ENCODE measurements at regions not wholly inside any gene's neighbourhood (a gene's known extent, or its start where the extent isn't known, plus 50 kb on each side); places are given as distances from the start of the nearest gene placed in this dataset.

DNA sequence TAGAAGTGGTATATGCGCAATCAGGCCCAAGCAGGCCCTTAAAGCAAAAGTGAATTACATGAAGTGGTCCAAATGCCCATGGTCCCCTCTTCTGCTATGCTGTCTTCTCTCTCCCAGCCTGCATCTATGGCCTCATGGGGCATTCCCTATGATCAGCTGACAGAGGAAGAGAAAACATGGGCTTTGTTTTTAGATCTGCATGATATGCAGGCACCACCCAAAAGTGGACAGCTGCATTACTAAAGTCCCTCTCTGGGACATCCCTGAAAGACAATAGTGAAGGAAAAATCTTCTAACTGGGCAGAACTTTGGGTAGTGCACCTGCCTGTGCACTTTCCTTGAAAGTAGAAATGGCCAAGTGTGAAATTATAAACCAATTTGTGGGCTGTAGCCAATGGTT is 145.2 kb upstream of the ARID2 start:
- TF ChIP-seq, protein P1, sequence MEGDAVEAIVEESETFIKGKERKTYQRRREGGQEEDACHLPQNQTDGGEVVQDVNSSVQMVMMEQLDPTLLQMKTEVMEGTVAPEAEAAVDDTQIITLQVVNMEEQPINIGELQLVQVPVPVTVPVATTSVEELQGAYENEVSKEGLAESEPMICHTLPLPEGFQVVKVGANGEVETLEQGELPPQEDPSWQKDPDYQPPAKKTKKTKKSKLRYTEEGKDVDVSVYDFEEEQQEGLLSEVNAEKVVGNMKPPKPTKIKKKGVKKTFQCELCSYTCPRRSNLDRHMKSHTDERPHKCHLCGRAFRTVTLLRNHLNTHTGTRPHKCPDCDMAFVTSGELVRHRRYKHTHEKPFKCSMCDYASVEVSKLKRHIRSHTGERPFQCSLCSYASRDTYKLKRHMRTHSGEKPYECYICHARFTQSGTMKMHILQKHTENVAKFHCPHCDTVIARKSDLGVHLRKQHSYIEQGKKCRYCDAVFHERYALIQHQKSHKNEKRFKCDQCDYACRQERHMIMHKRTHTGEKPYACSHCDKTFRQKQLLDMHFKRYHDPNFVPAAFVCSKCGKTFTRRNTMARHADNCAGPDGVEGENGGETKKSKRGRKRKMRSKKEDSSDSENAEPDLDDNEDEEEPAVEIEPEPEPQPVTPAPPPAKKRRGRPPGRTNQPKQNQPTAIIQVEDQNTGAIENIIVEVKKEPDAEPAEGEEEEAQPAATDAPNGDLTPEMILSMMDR (IDR thresholded peaks at IDR 0.05; ENCODE audit: low read length), result no peak
- no peak for TF ChIP-seq EZH2 (optimal IDR thresholded peaks at IDR 0.05; ENCODE audit: low read depth, low read length)

Data from MM.1S (cell line).